ENCODE measurements at regions not wholly inside any gene's neighbourhood (a gene's known extent, or its start where the extent isn't known, plus 50 kb on each side); places are given as distances from the start of the nearest gene placed in this dataset.
A peak's percentile ranks its signal among the peaks of the same experiment; 100 is the strongest.
"Not testable (repeated sequence)": the region's sequence is repeated elsewhere in the genome, so short reads cannot be mapped to it uniquely, and the experiment has no call there.

DNA sequence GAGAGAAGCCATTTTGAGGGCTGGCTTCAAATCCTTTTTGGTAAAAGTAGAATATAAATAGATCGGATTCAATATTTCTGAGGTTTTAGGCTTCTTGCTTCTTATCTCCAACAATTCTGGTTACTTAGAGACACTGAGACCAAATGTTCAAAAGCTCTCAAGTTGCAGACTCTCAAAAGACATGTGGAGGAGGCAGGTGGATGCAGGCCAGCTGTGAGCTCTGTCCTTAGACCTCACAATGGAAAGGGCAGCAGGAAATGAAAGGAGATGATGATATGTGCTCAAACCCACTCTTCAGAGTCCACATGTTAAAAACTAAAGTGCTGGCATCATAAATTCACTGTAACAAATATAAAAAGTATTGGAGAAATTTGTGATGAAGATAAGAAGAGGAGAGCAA is 424.9 kb upstream of the ALCAM start:
- H3K27me3 Mint-ChIP-seq (ENCODE audit: low read depth) = no peaks in the 10 kb centered on the region
- TF ChIP-seq, protein P1, sequence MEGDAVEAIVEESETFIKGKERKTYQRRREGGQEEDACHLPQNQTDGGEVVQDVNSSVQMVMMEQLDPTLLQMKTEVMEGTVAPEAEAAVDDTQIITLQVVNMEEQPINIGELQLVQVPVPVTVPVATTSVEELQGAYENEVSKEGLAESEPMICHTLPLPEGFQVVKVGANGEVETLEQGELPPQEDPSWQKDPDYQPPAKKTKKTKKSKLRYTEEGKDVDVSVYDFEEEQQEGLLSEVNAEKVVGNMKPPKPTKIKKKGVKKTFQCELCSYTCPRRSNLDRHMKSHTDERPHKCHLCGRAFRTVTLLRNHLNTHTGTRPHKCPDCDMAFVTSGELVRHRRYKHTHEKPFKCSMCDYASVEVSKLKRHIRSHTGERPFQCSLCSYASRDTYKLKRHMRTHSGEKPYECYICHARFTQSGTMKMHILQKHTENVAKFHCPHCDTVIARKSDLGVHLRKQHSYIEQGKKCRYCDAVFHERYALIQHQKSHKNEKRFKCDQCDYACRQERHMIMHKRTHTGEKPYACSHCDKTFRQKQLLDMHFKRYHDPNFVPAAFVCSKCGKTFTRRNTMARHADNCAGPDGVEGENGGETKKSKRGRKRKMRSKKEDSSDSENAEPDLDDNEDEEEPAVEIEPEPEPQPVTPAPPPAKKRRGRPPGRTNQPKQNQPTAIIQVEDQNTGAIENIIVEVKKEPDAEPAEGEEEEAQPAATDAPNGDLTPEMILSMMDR (IDR thresholded peaks at IDR 0.05; ENCODE audit: unreplicated experiment in 3 of 3) = no peak
- H3K9me3 Mint-ChIP-seq = peaks cover 7% of the 10 kb centered on the region
- peak overlapping the region in 2 of 3 experiments; percentile 13 to 68 for H3K27ac Mint-ChIP-seq
- H3K4me1 Mint-ChIP-seq = peaks cover 20% of the 10 kb centered on the region
- H3K36me3 Mint-ChIP-seq (ENCODE audit: low read depth) = no peaks in the 10 kb centered on the region
- no peak overlapping the region for H3K4me3 Mint-ChIP-seq

DNA sequence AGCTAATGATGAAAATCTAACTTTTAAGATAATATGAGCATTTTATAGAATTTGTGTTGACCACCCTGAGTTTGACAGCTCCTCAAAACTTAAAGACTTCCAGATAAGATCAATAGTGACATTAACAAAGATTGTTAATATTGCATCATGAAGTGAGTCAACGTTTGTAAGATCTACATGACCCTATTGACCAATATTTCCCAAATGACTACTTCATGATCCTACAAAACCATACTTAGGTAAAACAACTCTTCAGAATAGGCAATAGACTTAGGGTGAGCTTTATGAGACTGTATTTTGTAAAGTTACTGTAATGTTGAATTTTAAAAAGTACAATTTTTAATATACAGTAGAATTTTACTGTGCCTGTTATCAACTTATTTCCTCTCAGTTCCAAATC is 422.7 kb upstream of the ALCAM start:
- no peak overlapping the region for H3K27ac Mint-ChIP-seq
- no peaks in the 10 kb centered on the region for H3K36me3 Mint-ChIP-seq (ENCODE audit: low read depth)
- TF ChIP-seq, protein P1 (IDR thresholded peaks at IDR 0.05; ENCODE audit: unreplicated experiment in 3 of 3) = no peak
- H3K9me3 Mint-ChIP-seq = peaks cover 7% of the 10 kb centered on the region
- H3K4me1 Mint-ChIP-seq = peaks cover 28% of the 10 kb centered on the region
- no peaks in the 10 kb centered on the region for H3K27me3 Mint-ChIP-seq (ENCODE audit: low read depth)
- no peak overlapping the region for H3K4me3 Mint-ChIP-seq

DNA sequence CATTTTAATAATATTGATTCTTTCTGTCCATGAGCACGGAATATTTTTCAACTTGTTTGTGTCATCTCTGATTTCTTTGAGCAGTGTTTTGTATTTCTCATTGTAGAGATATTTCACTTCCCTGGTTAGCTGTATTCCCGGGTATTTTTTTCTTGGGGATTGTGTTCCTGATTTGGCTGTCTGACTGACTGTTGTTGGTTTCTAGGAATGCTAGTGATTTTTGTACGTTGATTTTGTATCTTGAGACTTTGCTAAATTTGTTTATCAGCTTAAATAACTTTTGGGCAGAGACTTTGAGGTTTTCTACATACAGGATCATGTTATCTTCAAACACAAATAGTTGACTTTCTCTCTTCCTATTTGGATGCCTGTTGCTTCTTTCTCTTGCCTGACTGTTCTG is 418.8 kb upstream of the ALCAM start:
- Mint-ChIP-seq H3K27ac (peak overlapping the region in 2 of 3 experiments; percentile 33 to 53), H3K27me3 (ENCODE audit: low read depth) (no peaks in the 10 kb centered on the region), H3K4me3 (no peak overlapping the region), H3K36me3 (ENCODE audit: low read depth) (no peaks in the 10 kb centered on the region), H3K4me1 (peaks cover 27% of the 10 kb centered on the region), H3K9me3 (peaks cover 9% of the 10 kb centered on the region)
- TF ChIP-seq, protein P1 (IDR thresholded peaks at IDR 0.05; ENCODE audit: unreplicated experiment in 3 of 3) = no peak

DNA sequence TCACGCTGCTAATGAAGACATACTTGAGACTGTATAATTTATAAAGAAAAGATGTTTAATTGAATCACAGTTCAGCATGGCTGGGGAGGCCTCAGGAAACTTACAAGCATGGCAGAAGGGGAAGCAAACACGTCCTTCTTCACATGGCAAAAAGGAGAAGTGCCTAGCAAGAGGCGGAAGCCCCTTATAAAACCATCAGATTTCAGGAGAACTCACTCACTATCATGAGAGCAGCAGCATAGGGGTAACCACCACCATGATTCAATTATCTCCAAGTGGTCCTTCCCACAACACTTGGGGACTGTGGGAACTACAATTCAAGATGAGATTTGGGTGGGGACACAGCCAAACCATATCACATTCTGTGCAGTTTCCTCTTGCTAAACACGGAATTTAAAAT is 416.9 kb upstream of the ALCAM start:
- not testable (repeated sequence) for H3K27ac Mint-ChIP-seq; H3K9me3 Mint-ChIP-seq; H3K4me3 Mint-ChIP-seq; H3K36me3 Mint-ChIP-seq (ENCODE audit: low read depth); H3K27me3 Mint-ChIP-seq (ENCODE audit: low read depth)
- peaks cover 27% of the 10 kb centered on the region for H3K4me1 Mint-ChIP-seq

DNA sequence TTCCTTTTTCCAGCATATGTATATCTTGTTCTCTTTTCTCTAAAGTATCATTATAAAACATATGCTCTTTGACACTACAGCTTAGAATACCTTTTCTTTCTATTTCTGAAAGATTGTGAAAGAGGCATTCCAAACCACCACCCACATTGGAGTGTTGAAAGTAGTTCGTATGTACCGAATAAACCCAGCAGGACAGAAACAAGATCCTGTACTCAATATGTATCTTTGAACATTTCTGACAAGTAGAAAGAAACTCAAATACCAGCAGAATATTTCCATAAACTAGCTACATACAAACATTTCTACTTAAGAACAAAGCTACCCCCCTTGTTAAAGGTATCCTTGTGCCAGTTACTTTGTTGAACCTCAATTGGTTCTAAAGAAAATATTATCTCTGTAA is 415.3 kb upstream of the ALCAM start:
- Mint-ChIP-seq H3K4me1 (peaks cover 27% of the 10 kb centered on the region), H3K36me3 (ENCODE audit: low read depth) (no peaks in the 10 kb centered on the region), H3K9me3 (peaks cover 2% of the 10 kb centered on the region), H3K4me3 (no peak overlapping the region), H3K27me3 (ENCODE audit: low read depth) (no peaks in the 10 kb centered on the region), H3K27ac (peak overlapping the region; percentile 73 to 95 (median 93))
- TF ChIP-seq, protein P1 (IDR thresholded peaks at IDR 0.05; ENCODE audit: unreplicated experiment in 3 of 3) = no peak

DNA sequence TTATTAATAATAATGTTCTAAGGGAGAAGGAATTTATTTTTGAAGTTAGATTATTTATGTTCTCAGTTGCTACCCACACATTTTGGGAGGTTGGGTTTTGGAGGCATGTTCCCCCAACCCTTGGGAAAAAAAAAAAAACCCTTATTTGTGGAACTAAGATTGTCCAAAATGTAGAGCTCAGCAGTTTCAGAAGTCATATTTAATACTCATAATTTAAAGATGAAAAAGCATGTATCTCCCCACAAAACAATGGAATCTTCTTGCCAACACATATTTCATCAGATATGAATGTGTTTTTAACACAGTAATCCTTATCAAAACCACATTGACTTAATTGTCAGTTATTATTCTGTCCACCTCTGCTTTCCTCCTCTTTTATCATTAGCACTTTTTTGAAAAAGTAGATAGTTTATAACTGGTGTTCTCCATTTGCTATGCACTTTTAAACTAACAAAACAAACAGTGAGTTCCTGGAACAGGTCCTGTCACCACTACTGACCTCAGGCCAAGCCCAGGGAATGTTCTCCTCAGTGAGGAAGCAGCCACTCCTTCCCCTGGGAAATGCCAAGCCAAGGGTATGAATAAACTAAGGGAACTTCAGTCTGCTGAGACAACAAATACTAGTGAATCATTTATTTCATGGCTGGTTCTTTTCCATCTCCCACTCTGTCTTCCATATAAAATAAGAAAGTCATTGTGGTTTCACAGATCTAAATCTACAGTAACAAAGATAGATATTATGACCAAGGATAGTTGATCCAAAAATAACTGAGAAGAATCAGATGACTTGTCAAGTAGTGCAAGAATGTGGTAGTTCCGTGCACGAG is 414.4 kb upstream of the ALCAM start:
- Mint-ChIP-seq H3K27me3 (ENCODE audit: low read depth) (no peaks in the 10 kb centered on the region), H3K9me3 (peaks cover 2% of the 10 kb centered on the region), H3K27ac (peak overlapping the region; percentile 77 to 95 (median 93)), H3K4me1 (peaks cover 27% of the 10 kb centered on the region), H3K36me3 (ENCODE audit: low read depth) (no peaks in the 10 kb centered on the region), H3K4me3 (no peak overlapping the region)
- TF ChIP-seq, protein P1 (IDR thresholded peaks at IDR 0.05; ENCODE audit: unreplicated experiment in 3 of 3) = no peak
